ENCODE measurements at regions not wholly inside any gene's neighbourhood (a gene's known extent, or its start where the extent isn't known, plus 50 kb on each side); places are given as distances from the start of the nearest gene placed in this dataset.

- TF ChIP-seq CTCF (conservative IDR thresholded peaks at IDR 0.05 in 1 of 2, IDR thresholded peaks at IDR 0.05 in 1 of 2; ENCODE audit: low read depth in 1 of 2, low read length in 2 of 2) (no peak), EZH2 (IDR thresholded peaks at IDR 0.05; ENCODE audit: low read length, missing control alignments) (no peak)
Measured at GRCh38 chr7:156218544-156219306, 406.5 kb upstream of the SHH start.
